ENCODE measurements at regions not wholly inside any gene's neighbourhood (a gene's known extent, or its start where the extent isn't known, plus 50 kb on each side); places are given as distances from the start of the nearest gene placed in this dataset.

DNA sequence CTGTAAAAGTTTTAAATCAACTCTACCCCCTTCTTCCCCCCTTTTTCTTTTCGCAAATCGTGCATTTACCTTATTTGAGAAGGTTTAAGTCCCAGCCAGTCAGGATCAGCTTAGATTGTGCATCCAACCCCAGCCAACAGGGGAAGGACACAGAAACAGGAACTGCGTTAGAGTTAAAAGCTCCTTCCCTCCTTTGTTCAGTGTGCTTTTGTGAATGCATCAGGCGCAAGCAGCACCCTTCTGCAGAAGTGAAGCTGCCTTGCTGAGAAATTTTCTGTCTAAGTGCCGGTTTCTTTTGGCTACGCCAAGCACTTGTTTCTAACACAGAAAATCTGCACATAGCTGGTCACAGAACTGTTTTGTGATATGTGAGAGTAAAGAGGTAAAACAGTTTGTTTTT is 56.2 kb upstream of the PRRC2C start:
- TF ChIP-seq, protein P1, sequence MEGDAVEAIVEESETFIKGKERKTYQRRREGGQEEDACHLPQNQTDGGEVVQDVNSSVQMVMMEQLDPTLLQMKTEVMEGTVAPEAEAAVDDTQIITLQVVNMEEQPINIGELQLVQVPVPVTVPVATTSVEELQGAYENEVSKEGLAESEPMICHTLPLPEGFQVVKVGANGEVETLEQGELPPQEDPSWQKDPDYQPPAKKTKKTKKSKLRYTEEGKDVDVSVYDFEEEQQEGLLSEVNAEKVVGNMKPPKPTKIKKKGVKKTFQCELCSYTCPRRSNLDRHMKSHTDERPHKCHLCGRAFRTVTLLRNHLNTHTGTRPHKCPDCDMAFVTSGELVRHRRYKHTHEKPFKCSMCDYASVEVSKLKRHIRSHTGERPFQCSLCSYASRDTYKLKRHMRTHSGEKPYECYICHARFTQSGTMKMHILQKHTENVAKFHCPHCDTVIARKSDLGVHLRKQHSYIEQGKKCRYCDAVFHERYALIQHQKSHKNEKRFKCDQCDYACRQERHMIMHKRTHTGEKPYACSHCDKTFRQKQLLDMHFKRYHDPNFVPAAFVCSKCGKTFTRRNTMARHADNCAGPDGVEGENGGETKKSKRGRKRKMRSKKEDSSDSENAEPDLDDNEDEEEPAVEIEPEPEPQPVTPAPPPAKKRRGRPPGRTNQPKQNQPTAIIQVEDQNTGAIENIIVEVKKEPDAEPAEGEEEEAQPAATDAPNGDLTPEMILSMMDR (IDR thresholded peaks at IDR 0.05; ENCODE audit: control extremely low read depth in 1 of 3, insufficient read depth in 1 of 3, low read depth in 1 of 3, low read length in 3 of 3) = peak in 1 of 3 experiments; percentile 3; a peak in 1 of 4 replicates
- TF ChIP-seq, protein P2, sequence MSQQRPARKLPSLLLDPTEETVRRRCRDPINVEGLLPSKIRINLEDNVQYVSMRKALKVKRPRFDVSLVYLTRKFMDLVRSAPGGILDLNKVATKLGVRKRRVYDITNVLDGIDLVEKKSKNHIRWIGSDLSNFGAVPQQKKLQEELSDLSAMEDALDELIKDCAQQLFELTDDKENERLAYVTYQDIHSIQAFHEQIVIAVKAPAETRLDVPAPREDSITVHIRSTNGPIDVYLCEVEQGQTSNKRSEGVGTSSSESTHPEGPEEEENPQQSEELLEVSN (IDR thresholded peaks at IDR 0.05) = 0 out of 2 replicates have a peak, but pooled peaks have one; percentile 5
- no peak for TF ChIP-seq CREB1 (IDR thresholded peaks at IDR 0.05)
- TF ChIP-seq, protein P3, sequence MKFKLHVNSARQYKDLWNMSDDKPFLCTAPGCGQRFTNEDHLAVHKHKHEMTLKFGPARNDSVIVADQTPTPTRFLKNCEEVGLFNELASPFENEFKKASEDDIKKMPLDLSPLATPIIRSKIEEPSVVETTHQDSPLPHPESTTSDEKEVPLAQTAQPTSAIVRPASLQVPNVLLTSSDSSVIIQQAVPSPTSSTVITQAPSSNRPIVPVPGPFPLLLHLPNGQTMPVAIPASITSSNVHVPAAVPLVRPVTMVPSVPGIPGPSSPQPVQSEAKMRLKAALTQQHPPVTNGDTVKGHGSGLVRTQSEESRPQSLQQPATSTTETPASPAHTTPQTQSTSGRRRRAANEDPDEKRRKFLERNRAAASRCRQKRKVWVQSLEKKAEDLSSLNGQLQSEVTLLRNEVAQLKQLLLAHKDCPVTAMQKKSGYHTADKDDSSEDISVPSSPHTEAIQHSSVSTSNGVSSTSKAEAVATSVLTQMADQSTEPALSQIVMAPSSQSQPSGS (IDR thresholded peaks at IDR 0.05; ENCODE audit: low read length) = no peak
- TF ChIP-seq KDM1A (IDR thresholded peaks at IDR 0.05; ENCODE audit: borderline replicate concordance, low read length) = no peak
- TF ChIP-seq, protein P4, sequence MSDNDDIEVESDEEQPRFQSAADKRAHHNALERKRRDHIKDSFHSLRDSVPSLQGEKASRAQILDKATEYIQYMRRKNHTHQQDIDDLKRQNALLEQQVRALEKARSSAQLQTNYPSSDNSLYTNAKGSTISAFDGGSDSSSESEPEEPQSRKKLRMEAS (IDR thresholded peaks at IDR 0.05) = 0 out of 2 replicates have a peak, but pooled peaks have one; percentile 17
- Histone ChIP-seq H3K27me3 (replicated peaks in 1 of 4; ENCODE audit: control insufficient read depth in 3 of 4, extremely low read depth in 1 of 4, insufficient read depth in 3 of 4, low read length in 3 of 4) (no peaks in the 10 kb centered on the region), H4K8ac (ENCODE audit: extremely low read depth, insufficient read depth, low read length) (no peak overlapping the region), H3K23me2 (ENCODE audit: low read depth, low read length) (no peaks in the 10 kb centered on the region), H3K4ac (replicated peaks; ENCODE audit: insufficient read length, low read depth, low read length) (no peak overlapping the region), H3K27ac (ENCODE audit: low read depth, low read length) (peak overlapping the region; percentile 38; the same call in 1 of the 2 replicates), H4K20me1 (replicated peaks in 1 of 2; ENCODE audit: control insufficient read depth in 1 of 2, insufficient read depth in 2 of 2, low read length in 2 of 2) (no peaks in the 10 kb centered on the region), H2BK15ac (ENCODE audit: low read length) (0 out of 2 replicates have a peak overlapping the region, but pooled peaks have one; percentile 19), H3K9me3 (ENCODE audit: insufficient read depth in 2 of 2, low read depth in 1 of 2, low read length in 1 of 2) (peaks cover 9 to 10% of the 10 kb centered on the region in 2 experiments), H3K14ac (ENCODE audit: insufficient read length) (no peak overlapping the region), H4K5ac (ENCODE audit: insufficient read length, low read depth, low read length) (no peak overlapping the region), H3K79me2 (ENCODE audit: control insufficient read depth in 1 of 2, insufficient read depth in 2 of 2, low read length in 2 of 2) (no peaks in the 10 kb centered on the region), H3K4me1 (replicated peaks in 1 of 4; ENCODE audit: control insufficient read depth in 3 of 4, insufficient read depth in 4 of 4, low read length in 3 of 4) (peaks cover 7 to 44% (median 20%) of the 10 kb centered on the region in 4 experiments; a peak in 6 of 7 replicates), H2BK12ac (ENCODE audit: low read depth, low read length) (peak overlapping the region; percentile 88; the same call in 1 of the 2 replicates), H2BK20ac (ENCODE audit: low read length) (peak overlapping the region; percentile 91; the same call in 1 of the 2 replicates), H3K4me3 (ENCODE audit: extremely low read depth in 1 of 4, insufficient read depth in 2 of 4, low read depth in 3 of 4, low read length in 4 of 4) (no peak overlapping the region), H3K56ac (replicated peaks; ENCODE audit: insufficient read length, low read depth, low read length) (no peak overlapping the region), H3K36me3 (ENCODE audit: control insufficient read depth in 2 of 4, insufficient read depth in 4 of 4, low read length in 3 of 4) (no peaks in the 10 kb centered on the region; a peak in 1 of 8 replicates), H4K91ac (replicated peaks; ENCODE audit: insufficient read length, low read length) (no peak overlapping the region), H2BK120ac (replicated peaks; ENCODE audit: low read depth, low read length) (no peak overlapping the region), H2AFZ (ENCODE audit: low read length) (peak overlapping the region; percentile 76; the same call in 1 of the 2 replicates), H3K79me1 (ENCODE audit: low read depth, low read length) (no peaks in the 10 kb centered on the region), H3K4me2 (ENCODE audit: insufficient read depth in 1 of 2, low read depth in 2 of 2, low read length in 2 of 2) (peak overlapping the region in 1 of 2 experiments; percentile 32; a peak in 1 of 4 replicates), H3K18ac (ENCODE audit: extremely low read depth, low read length) (no peak overlapping the region), H3K23ac (ENCODE audit: insufficient read length) (no peak overlapping the region), H2BK5ac (ENCODE audit: low read depth, low read length) (peak overlapping the region; percentile 46; the same call in 1 of the 2 replicates), H3K9ac (replicated peaks in 1 of 4; ENCODE audit: extremely low read depth in 1 of 4, low read depth in 3 of 4, low read length in 3 of 4) (no peak overlapping the region; a peak in 1 of 7 replicates), H2AK5ac (ENCODE audit: low read depth, low read length) (no peak overlapping the region)
- CTCF ChIA-PET (ENCODE audit: partially characterized antibody) = interaction anchor here (0.6 to 1.1 kb wide), 5 partner anchors 10 to 739 kb away, joined by 3 to 4 read pairs (median 3); no protein-coding TSS in a partner anchor
- POLR2A ChIA-PET (ENCODE audit: partially characterized antibody) = interaction anchor here (1.2 to 5.7 kb wide), 2 partner anchors 10 to 56 kb away, joined by 3 to 27 read pairs; partner anchors contain the start of gene PRRC2C
- no peak for DNase-seq (ENCODE audit: low read depth in 1 of 2, low spot score in 2 of 2)
- WGBS, 2 experiments (ENCODE audit: extremely low coverage in 1 of 2, insufficient coverage in 1 of 2, insufficient read length in 1 of 2, insufficient replicate concordance in 2 of 2, low coverage in 1 of 2, low lambda C conversion rate in 2 of 2, missing lambda C conversion rate in 1 of 2) = 56% methylated on average over 6 of the region's 6 CpGs; no CpG with 5 or more reads in 1 of the 2 experiments
- peak; percentile 7 for FAIRE-seq

Data from H1 (cell line).